AG09309 (cell line): ENCODE measurements at regions not wholly inside any gene's neighbourhood (a gene's known extent, or its start where the extent isn't known, plus 50 kb on each side); places are given as distances from the start of the nearest gene placed in this dataset.
"Not testable (repeated sequence)": the region's sequence is repeated elsewhere in the genome, so short reads cannot be mapped to it uniquely, and the experiment has no call there.

Experiments
- DNase-seq: peaks from one replicate; pipeline ENCODE4 v3.0.0-alpha.2; 2010; ENCODE audit warnings: low read depth
- H3K4me3 ChIP-seq: 2 replicates; pipeline ENCODE4 v1.5.1; 2011; ENCODE audit warnings: mild to moderate bottlenecking, low read depth, low read length, moderate library complexity; ENCODE audit not compliant: control insufficient read depth
- CTCF ChIP-seq: IDR thresholded peaks from 2 replicates; pipeline ENCODE4 v1.5.1; 2011; ENCODE audit warnings: mild to moderate bottlenecking, low read depth, low read length, inconsistent platforms; ENCODE audit not compliant: insufficient read depth, control insufficient read depth; ENCODE audit errors: missing control alignments

DNA sequence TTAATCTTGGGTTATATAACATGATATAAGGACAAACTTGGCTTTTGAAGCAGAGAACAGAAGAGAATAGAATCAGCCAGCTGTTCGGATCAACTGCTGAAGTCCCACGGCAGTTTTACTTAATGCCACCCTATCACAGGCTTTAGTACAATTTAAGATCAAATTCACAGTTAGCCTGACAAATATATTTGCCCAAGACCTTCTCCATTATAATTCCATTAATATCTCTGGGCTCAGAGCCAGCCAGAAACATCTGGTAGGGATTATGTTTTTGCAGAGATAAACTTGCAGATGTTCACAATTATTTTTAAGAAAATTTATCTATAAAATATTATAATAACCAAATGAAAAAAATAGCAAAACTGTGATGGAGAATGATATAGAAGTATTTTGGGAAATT lies 381.4 kb downstream of the RAD51AP2 start:
- TF ChIP-seq CTCF: no peak
- no peak for DNase-seq
- H3K4me3 ChIP-seq: no peak overlapping the region

DNA sequence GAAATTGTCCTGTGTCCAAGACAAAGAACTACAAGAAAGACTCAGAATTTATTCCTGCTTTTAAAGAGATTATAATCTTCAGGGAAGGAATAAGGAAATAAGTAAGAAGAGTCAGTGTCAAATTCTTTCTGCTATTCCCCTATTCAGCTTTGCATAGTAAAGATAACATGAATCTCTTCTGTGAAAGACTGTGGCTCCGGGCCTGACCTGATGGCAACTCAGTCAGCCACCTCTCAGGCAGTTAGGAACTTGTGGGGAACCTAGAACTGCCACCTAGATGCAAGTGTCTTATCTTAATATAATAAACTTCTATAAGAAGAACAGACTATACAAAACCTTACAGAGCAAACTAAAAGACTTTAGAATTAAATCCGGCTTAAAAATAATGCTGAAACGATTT lies 382.0 kb downstream of the RAD51AP2 start:
- no peak for DNase-seq
- H3K4me3 ChIP-seq: no peak overlapping the region
- TF ChIP-seq CTCF: no peak

DNA sequence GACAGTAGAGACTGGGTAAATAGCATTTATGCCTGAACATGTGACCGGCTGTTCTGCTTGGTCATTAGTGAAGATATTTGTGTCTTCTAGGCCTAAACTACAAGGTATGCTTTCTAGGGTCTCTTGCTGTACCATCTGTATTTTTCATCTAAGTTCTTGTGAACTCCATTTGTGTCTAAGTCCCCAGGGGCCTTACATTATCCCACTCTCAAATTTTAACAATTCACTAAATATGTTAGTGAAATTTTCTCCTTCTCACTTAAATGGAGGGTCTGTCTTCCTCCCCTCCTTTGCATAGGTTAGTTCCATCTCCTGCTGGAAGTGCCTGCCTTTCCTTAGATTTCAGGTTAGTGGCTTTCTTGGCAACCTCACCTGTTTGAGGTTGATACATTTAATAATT lies 382.6 kb downstream of the RAD51AP2 start:
- TF ChIP-seq CTCF: no peak
- DNase-seq: no peak
- H3K4me3 ChIP-seq: no peak overlapping the region

GRCh38 chr2:17133052-17133671 lies 385.1 kb downstream of the RAD51AP2 start:
- no peak for DNase-seq
- TF ChIP-seq CTCF: no peak
- H3K4me3 ChIP-seq: no peak overlapping the region

DNA sequence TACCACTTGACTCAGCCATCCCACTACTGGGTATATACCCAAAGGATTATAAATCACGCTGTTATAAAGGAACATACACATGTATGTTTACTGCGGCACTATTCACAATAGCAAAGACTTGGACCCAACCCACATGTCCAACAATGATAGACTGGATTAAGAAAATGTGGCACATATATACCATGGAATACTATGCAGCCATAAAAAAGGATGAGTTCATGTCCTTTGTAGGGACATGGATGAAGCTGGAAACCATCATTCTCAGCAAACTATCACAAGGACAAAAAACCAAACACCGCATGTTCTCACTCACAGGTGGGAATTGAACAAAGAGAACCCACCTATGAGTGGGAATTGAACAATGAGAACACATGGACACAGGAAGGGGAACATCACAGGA lies 387.6 kb downstream of the RAD51AP2 start:
- DNase-seq, H3K4me3 ChIP-seq: not testable (repeated sequence)

- no peak for DNase-seq
- no peak overlapping the region for H3K4me3 ChIP-seq
- TF ChIP-seq CTCF: no peak
These were observed 392.1 kb downstream of the RAD51AP2 start for GRCh38 chr2:17125989-17126620.

GRCh38 chr2:17124575-17125318 lies 393.5 kb downstream of the RAD51AP2 start:
- no peak overlapping the region for H3K4me3 ChIP-seq
- no peak for TF ChIP-seq CTCF
- no peak for DNase-seq
